Panc1 (cell line): ENCODE measurements at regions not wholly inside any gene's neighbourhood (a gene's known extent, or its start where the extent isn't known, plus 50 kb on each side); places are given as distances from the start of the nearest gene placed in this dataset.

Experiments
- POLR2AphosphoS5 ChIP-seq: IDR thresholded peaks from 2 replicates; pipeline ENCODE4 v1.6.1; 2012; ENCODE audit warnings: mild to moderate bottlenecking, low read depth, low read length, moderate library complexity
- SIN3A ChIP-seq: IDR thresholded peaks from 2 replicates; pipeline ENCODE4 v1.6.1; 2012; ENCODE audit warnings: low read depth, mild to moderate bottlenecking, low read length, moderate library complexity, borderline replicate concordance; ENCODE audit not compliant: insufficient read depth
- TF ChIP-seq, protein P1 (sequence below): fragments of 450-650 bp; IDR thresholded peaks from 2 replicates; pipeline ENCODE4 v1.5.1; 2017; ENCODE audit warnings: mild to moderate bottlenecking

DNA sequence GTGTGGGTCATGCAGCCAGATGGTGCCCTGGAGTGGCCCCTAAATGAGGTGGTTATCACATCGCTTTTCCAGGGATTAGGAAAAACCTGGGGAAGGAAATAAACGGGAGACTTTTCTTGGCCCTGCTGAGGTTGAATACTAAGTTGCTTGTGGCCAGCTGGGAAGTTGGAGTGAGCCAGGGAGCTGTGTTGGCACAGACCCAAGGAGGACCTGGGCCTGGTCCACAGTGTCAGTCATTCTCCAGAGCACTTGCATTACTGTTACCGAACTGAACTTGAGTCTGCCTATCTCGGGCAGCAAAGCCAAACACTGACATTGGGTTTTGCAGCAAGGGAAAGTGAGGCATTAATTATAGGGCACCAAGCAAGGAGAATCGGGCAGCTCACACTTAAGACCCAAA is 339.0 kb downstream of the GABRB3 start:
- TF ChIP-seq, protein P1, sequence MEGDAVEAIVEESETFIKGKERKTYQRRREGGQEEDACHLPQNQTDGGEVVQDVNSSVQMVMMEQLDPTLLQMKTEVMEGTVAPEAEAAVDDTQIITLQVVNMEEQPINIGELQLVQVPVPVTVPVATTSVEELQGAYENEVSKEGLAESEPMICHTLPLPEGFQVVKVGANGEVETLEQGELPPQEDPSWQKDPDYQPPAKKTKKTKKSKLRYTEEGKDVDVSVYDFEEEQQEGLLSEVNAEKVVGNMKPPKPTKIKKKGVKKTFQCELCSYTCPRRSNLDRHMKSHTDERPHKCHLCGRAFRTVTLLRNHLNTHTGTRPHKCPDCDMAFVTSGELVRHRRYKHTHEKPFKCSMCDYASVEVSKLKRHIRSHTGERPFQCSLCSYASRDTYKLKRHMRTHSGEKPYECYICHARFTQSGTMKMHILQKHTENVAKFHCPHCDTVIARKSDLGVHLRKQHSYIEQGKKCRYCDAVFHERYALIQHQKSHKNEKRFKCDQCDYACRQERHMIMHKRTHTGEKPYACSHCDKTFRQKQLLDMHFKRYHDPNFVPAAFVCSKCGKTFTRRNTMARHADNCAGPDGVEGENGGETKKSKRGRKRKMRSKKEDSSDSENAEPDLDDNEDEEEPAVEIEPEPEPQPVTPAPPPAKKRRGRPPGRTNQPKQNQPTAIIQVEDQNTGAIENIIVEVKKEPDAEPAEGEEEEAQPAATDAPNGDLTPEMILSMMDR = no peak
- TF ChIP-seq SIN3A (no peak), POLR2AphosphoS5 (no peak)
